Fibroblast of villous mesenchyme (primary cell): ENCODE measurements at regions not wholly inside any gene's neighbourhood (a gene's known extent, or its start where the extent isn't known, plus 50 kb on each side); places are given as distances from the start of the nearest gene placed in this dataset.

Experiments used
- DNase-seq: peaks from one replicate; pipeline ENCODE4 v3.0.0-alpha.2; 2010; ENCODE audit warnings: low read depth
- H3K4me3 ChIP-seq: 2 replicates; pipeline ENCODE4 v1.5.1; 2011; ENCODE audit warnings: low read depth, mild to moderate bottlenecking, low read length
- TF ChIP-seq, protein P1 (sequence below): IDR thresholded peaks from 2 replicates; pipeline ENCODE4 v1.5.1; 2012; ENCODE audit warnings: low read depth, mild to moderate bottlenecking, low read length; ENCODE audit not compliant: insufficient read depth

DNA sequence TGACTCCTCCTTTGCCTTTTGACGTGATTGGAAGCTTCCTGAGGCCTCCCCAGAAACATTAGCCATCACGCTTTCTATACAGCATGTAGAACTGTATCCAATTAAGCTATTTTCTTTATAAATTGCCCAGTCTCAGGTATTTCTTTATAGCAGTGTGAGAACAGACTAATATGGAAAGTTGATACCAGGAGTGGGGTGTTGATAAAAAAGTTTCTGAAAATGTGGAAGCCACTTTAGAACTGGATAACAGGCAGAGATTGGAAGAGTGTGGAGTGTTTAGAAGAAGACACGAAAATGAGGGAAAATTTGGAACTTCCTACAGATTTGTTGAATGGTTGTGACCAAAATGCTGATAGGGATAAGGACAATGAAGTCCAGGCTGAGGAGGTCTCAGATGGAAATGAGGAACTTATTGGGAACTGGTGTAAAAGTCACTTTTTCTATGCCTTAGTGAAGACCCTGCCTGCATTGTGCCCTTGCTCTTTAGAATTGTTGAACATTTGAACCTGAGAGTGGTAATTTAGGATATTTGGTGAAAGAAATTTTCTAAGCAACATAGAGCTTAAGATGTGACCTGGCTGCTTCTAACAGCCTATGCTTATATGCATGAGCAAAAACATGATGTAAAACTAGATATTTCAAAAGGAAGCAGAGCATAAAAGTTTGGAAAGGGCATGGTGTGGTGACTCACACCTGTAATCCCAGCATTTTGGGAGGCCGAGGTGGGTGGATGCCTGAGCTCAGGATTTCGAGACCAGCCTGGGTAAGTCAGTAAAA lies 969.7 kb downstream of the DSC3 start:
- DNase-seq = no peak
- TF ChIP-seq, protein P1, sequence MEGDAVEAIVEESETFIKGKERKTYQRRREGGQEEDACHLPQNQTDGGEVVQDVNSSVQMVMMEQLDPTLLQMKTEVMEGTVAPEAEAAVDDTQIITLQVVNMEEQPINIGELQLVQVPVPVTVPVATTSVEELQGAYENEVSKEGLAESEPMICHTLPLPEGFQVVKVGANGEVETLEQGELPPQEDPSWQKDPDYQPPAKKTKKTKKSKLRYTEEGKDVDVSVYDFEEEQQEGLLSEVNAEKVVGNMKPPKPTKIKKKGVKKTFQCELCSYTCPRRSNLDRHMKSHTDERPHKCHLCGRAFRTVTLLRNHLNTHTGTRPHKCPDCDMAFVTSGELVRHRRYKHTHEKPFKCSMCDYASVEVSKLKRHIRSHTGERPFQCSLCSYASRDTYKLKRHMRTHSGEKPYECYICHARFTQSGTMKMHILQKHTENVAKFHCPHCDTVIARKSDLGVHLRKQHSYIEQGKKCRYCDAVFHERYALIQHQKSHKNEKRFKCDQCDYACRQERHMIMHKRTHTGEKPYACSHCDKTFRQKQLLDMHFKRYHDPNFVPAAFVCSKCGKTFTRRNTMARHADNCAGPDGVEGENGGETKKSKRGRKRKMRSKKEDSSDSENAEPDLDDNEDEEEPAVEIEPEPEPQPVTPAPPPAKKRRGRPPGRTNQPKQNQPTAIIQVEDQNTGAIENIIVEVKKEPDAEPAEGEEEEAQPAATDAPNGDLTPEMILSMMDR = no peak

DNA sequence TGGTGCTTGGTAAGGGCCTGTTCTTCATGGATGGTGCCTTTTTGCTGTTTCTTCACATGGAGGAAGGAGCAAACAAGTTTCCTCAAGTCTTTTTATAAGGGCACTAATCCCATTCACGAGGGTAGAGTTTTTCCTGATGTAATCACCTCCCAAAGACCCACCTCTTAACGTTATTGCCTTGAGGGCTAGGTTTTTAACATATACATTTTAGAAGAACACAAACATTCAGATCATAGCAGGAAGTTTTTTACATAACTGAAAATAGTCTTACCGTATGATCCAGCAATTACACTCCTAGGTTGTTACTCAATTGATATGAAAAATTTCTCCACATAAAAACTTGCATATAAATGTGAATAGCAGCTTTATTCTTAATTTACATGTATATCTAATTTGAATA lies 976.3 kb downstream of the DSC3 start:
- no peak for DNase-seq
- H3K4me3 ChIP-seq = no peak overlapping the region
- TF ChIP-seq, protein P1 = no peak

More for the DNA sequence above, 969.7 kb downstream of the DSC3 start:
- no peak overlapping the region for H3K4me3 ChIP-seq

DNA sequence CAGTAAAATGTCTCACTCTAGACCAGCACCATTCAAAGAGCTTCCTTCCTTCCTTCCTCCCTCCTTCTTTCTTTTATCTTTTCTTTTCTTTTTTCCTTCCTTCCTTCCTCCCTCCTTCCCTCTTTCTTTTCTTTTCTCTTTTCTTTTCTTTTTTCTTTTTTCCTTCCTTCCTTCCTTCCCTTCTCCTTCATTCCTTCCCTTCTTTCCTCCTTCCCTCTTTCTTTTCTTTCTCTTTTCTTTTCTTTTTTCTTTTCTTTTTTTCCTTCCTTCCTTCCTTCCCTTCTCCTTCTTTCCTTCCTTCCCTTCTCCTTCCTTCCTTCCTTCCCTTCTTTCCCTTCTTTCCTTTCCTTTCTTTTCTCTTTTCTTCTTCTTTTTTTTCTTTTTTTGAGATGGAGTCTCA lies 985.1 kb downstream of the DSC3 start:
- no peak overlapping the region for H3K4me3 ChIP-seq
- TF ChIP-seq, protein P1 = no peak
- no peak for DNase-seq

DNA sequence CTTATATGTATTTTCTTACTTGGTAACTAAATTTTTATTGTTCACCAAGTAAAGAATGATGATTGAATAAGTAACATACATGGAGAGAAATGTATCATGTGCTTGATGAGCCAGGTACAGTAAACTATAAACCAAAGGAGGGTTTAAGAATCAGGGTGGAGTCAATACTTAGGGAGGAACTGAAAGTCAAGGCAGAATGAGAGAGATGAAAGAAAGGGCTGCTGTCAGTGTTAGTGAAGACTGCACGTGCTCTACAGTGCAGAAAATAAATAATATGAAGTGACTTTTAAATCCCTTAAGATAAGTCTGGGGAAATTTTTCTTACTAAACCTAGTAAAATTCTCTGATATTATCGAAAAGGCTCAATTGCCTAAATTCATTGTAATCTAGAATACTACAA lies 986.0 kb downstream of the DSC3 start:
- TF ChIP-seq, protein P1 = no peak
- no peak for DNase-seq
- no peak overlapping the region for H3K4me3 ChIP-seq

DNA sequence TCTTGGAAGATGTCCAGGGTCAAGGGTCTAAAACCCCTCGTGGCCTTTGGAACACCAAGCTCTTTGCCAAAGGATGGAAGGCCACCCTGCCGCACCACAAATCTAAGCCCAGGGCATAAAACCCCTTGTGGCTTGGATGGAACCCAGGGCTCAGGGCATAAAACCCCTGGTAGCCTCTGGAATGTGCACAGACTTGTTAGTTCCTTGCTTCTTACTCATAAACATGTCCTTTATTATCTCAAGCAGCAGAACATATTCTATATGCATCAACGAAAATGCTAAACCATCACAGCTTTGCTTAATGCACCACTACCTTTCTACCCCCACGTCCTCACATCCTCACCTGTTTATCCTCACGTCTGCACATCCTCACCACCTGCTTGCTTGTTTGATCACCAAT lies 998.0 kb downstream of the DSC3 start:
- DNase-seq = no peak
- TF ChIP-seq, protein P1 = no peak
- no peak overlapping the region for H3K4me3 ChIP-seq

DNA sequence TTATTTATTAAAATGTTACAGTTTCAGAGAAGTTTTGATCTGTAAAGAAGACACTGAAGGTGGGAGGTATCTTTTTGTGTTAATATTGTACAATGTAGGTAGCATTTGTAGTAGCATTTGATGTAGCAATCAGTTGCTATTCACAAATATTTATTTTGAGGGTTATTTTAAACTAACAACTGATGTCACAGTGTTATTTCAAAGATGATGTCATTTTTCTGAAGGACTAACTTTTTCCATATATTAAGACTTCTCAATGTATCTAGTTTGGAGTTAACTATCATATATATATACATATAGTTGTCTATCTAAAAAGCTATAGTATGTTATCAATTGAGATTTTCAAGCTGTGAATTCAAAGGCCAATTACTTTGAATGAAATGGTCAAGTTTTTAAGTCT lies 1003.3 kb downstream of the DSC3 start:
- H3K4me3 ChIP-seq = no peak overlapping the region
- DNase-seq = no peak
- TF ChIP-seq, protein P1 = no peak

DNA sequence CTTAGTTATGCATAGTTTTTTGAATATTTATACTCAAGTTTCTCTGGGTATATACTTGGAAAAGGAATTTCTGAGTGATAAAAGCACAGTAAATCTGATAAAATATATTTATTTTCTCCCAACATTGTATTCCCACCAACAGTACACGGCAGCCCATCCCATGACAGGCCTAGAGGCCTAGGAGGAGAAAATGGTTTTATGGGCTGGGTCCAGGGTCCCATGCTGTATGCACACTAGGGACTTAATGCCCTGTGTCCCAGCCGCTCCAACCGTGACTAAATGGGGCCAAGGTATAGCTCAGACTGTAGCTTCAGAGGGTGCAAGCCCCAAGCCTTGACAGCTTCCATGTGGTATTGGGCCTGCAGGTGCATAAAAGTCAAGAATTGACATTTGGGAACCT lies 1007.7 kb downstream of the DSC3 start:
- TF ChIP-seq, protein P1 = no peak
- no peak overlapping the region for H3K4me3 ChIP-seq
- DNase-seq = no peak
